ENCODE measurements at regions not wholly inside any gene's neighbourhood (a gene's known extent, or its start where the extent isn't known, plus 50 kb on each side); places are given as distances from the start of the nearest gene placed in this dataset.

GRCh38 chr2:10220045-10220901 is 82.4 kb upstream of the HPCAL1 start:
- H3K4me3 ChIP-seq (ENCODE audit: low read depth, low read length) = no peak overlapping the region
- no peak for DNase-seq (ENCODE audit: low read depth)
- TF ChIP-seq MYC (IDR thresholded peaks at IDR 0.05; ENCODE audit: low read depth, low read length) (no peak), MAX (IDR thresholded peaks at IDR 0.05; ENCODE audit: low read depth, low read length) (no peak), POLR2A (IDR thresholded peaks at IDR 0.05; ENCODE audit: extremely low read depth, insufficient read length) (no peak), CTCF (IDR thresholded peaks at IDR 0.05; ENCODE audit: low read depth, low read length) (no peak)

- no peak for TF ChIP-seq MAX (IDR thresholded peaks at IDR 0.05; ENCODE audit: low read depth, low read length)
- no peak for TF ChIP-seq MYC (IDR thresholded peaks at IDR 0.05; ENCODE audit: low read depth, low read length)
- TF ChIP-seq POLR2A (IDR thresholded peaks at IDR 0.05; ENCODE audit: extremely low read depth, insufficient read length) = no peak
- peak; percentile 29 for TF ChIP-seq CTCF (IDR thresholded peaks at IDR 0.05; ENCODE audit: low read depth, low read length)
- DNase-seq (ENCODE audit: low read depth) = peak; percentile 67
- no peak overlapping the region for H3K4me3 ChIP-seq (ENCODE audit: low read depth, low read length)
Observed at GRCh38 chr2:10220902-10221391, 81.8 kb upstream of the HPCAL1 start.

- no peak overlapping the region for H3K4me3 ChIP-seq (ENCODE audit: low read depth, low read length)
- no peak for DNase-seq (ENCODE audit: low read depth)
- TF ChIP-seq POLR2A (IDR thresholded peaks at IDR 0.05; ENCODE audit: extremely low read depth, insufficient read length) (no peak), MYC (IDR thresholded peaks at IDR 0.05; ENCODE audit: low read depth, low read length) (no peak), MAX (IDR thresholded peaks at IDR 0.05; ENCODE audit: low read depth, low read length) (no peak), CTCF (IDR thresholded peaks at IDR 0.05; ENCODE audit: low read depth, low read length) (no peak)
Observed at GRCh38 chr2:10221443-10221842, 81.3 kb upstream of the HPCAL1 start.

GRCh38 chr2:10221976-10222870 is 80.5 kb upstream of the HPCAL1 start:
- H3K4me3 ChIP-seq (ENCODE audit: low read depth, low read length) = no peak overlapping the region
- TF ChIP-seq POLR2A (IDR thresholded peaks at IDR 0.05; ENCODE audit: extremely low read depth, insufficient read length) = no peak
- TF ChIP-seq MYC (IDR thresholded peaks at IDR 0.05; ENCODE audit: low read depth, low read length) = no peak
- TF ChIP-seq MAX (IDR thresholded peaks at IDR 0.05; ENCODE audit: low read depth, low read length) = no peak
- TF ChIP-seq CTCF (IDR thresholded peaks at IDR 0.05; ENCODE audit: low read depth, low read length) = no peak
- DNase-seq (ENCODE audit: low read depth) = no peak

- DNase-seq (ENCODE audit: low read depth) = no peak
- H3K4me3 ChIP-seq (ENCODE audit: low read depth, low read length) = no peak overlapping the region
- TF ChIP-seq MYC (IDR thresholded peaks at IDR 0.05; ENCODE audit: low read depth, low read length) = no peak
- no peak for TF ChIP-seq CTCF (IDR thresholded peaks at IDR 0.05; ENCODE audit: low read depth, low read length)
- TF ChIP-seq MAX (IDR thresholded peaks at IDR 0.05; ENCODE audit: low read depth, low read length) = no peak
- no peak for TF ChIP-seq POLR2A (IDR thresholded peaks at IDR 0.05; ENCODE audit: extremely low read depth, insufficient read length)
Observed at GRCh38 chr2:10223471-10223870, 79.2 kb upstream of the HPCAL1 start.
